ENCODE measurements at regions not wholly inside any gene's neighbourhood (a gene's known extent, or its start where the extent isn't known, plus 50 kb on each side); places are given as distances from the start of the nearest gene placed in this dataset.

DNA sequence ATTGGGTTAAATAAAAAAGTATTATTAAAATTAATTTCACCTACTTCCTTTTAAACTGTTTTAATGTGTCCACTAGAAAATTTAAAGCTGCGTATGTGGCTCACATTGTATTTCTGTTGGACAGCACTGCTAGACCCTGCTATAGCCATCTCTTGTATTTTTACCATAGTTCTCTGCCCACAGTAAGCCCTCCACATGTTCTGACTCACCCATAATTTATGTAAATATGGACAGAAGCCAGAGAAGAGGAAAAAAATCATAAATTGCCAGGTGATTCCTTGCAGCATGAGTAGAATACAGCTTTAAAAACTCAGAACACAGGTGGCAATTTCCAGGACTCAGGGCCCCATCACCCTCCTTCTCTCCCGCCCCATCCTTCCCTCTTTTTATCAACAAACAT, 142.4 kb upstream of the MEX3C start:
- TF ChIP-seq, protein P1, sequence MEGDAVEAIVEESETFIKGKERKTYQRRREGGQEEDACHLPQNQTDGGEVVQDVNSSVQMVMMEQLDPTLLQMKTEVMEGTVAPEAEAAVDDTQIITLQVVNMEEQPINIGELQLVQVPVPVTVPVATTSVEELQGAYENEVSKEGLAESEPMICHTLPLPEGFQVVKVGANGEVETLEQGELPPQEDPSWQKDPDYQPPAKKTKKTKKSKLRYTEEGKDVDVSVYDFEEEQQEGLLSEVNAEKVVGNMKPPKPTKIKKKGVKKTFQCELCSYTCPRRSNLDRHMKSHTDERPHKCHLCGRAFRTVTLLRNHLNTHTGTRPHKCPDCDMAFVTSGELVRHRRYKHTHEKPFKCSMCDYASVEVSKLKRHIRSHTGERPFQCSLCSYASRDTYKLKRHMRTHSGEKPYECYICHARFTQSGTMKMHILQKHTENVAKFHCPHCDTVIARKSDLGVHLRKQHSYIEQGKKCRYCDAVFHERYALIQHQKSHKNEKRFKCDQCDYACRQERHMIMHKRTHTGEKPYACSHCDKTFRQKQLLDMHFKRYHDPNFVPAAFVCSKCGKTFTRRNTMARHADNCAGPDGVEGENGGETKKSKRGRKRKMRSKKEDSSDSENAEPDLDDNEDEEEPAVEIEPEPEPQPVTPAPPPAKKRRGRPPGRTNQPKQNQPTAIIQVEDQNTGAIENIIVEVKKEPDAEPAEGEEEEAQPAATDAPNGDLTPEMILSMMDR (IDR thresholded peaks at IDR 0.05), result no peak
- TF ChIP-seq POLR2A (IDR thresholded peaks at IDR 0.05; ENCODE audit: low read depth) (no peak), POLR2AphosphoS5 (IDR thresholded peaks at IDR 0.05) (no peak)

Measured in esophagus muscularis mucosa (tissue), 3 donors.